ENCODE measurements at regions not wholly inside any gene's neighbourhood (a gene's known extent, or its start where the extent isn't known, plus 50 kb on each side); places are given as distances from the start of the nearest gene placed in this dataset.

DNA sequence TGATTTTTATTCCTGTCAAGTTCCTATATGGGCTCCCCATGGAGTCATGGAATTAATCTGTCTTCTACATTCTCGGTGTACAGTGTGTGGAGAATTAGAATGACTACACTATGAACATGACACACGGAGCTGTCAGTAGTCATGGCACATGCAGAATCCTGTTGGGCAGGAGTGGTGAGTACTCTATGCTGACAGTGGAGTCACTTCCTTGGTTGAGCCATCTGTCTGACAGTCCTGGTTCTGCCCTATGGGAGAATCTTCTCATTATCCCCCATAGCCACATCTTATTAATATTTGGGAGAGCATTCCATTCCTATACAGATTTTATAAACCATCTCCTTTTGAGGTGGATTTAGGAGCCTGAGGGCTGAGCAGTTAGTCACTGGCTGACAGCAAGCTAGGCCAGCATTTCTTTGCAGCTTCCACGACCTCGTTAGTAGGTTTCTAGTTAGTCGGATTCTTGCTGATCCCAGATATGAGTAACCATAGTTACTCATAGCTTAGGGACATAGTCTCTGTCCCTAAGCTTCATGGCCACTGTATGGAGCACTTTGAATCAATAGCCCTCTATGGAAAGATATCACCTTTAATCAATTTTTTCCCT lies 90.6 kb downstream of the MDH1 start:
- WGBS (ENCODE audit: insufficient coverage, low coverage, low lambda C conversion rate, missing lambda C conversion rate) = 95% methylated on average over 5 of the region's 5 CpGs
- Histone ChIP-seq H3K36me3 (no peaks in the 10 kb centered on the region), H3K4me1 (peaks cover 0 to 2% (median 0%) of the 10 kb centered on the region in 4 donors), H3K4me3 (no peak overlapping the region), H3K27me3 (no peaks in the 10 kb centered on the region), H3K9me3 (no peaks in the 10 kb centered on the region), H3K27ac (no peak overlapping the region)
- intact Hi-C loops (cut with DNase I) = no loop called here
- TF ChIP-seq, protein P1, sequence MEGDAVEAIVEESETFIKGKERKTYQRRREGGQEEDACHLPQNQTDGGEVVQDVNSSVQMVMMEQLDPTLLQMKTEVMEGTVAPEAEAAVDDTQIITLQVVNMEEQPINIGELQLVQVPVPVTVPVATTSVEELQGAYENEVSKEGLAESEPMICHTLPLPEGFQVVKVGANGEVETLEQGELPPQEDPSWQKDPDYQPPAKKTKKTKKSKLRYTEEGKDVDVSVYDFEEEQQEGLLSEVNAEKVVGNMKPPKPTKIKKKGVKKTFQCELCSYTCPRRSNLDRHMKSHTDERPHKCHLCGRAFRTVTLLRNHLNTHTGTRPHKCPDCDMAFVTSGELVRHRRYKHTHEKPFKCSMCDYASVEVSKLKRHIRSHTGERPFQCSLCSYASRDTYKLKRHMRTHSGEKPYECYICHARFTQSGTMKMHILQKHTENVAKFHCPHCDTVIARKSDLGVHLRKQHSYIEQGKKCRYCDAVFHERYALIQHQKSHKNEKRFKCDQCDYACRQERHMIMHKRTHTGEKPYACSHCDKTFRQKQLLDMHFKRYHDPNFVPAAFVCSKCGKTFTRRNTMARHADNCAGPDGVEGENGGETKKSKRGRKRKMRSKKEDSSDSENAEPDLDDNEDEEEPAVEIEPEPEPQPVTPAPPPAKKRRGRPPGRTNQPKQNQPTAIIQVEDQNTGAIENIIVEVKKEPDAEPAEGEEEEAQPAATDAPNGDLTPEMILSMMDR (IDR thresholded peaks at IDR 0.05) = no peak
- TF ChIP-seq POLR2A (IDR thresholded peaks at IDR 0.05) = no peak
- DNase-seq (no peak), ATAC-seq (no peak)

DNA sequence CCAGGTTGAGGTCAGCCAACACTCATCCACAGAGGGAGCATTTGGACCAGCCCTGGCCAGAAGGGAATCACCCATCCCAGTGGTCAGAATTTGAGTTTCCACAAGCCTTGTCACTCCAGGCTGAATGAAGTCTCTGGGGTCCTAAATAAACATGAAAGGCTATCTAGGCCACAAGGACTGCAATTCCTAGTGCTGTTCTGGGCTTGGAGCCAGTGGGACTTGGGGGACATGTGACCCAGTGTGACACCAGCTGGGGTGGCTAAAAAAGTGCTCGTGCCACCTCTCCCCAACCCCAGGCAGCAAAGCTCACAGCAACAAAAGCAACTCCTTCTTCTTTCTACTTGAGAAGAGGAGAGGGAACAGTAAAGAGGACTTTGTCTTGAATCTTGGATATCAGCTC lies 91.7 kb downstream of the MDH1 start:
- WGBS (ENCODE audit: insufficient coverage, low coverage, low lambda C conversion rate, missing lambda C conversion rate) = no CpG with 5 or more reads among the region's 1 CpG
- DNase-seq (no peak), ATAC-seq (peak in 2 of 4 donors; percentile 15 to 26)
- no peak overlapping the region for H3K27ac ChIP-seq
- TF ChIP-seq, protein P1 (IDR thresholded peaks at IDR 0.05) = no peak
- TF ChIP-seq POLR2A (IDR thresholded peaks at IDR 0.05) = no peak
- H3K9me3 ChIP-seq = no peaks in the 10 kb centered on the region
- H3K4me1 ChIP-seq = no peaks in the 10 kb centered on the region
- intact Hi-C loops (cut with DNase I) = no loop called here
- H3K36me3 ChIP-seq = no peaks in the 10 kb centered on the region
- H3K4me3 ChIP-seq = no peak overlapping the region
- H3K27me3 ChIP-seq = no peaks in the 10 kb centered on the region

DNA sequence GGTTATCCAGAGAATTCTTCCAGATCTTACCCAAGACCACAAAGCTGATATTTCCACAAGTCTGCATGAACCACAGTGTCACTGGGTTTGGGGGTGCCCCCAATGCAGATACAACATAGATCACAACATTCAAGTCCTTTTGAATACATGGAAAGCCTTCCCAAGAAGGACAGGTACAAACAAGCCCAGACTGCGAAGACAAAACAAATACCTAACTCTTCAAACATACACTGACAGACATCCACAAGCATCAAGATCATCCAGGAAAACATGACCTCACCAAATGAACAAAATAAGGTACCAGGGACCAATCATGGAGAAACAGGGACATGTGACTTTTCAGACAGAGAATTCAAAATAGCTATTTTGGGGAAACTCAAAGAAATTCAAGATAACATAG lies 93.1 kb downstream of the MDH1 start:
- ATAC-seq (no peak), DNase-seq (no peak)
- Histone ChIP-seq H3K9me3 (no peaks in the 10 kb centered on the region), H3K27me3 (no peaks in the 10 kb centered on the region), H3K4me3 (no peak overlapping the region), H3K27ac (no peak overlapping the region), H3K4me1 (no peaks in the 10 kb centered on the region), H3K36me3 (no peaks in the 10 kb centered on the region)
- TF ChIP-seq, protein P1 (IDR thresholded peaks at IDR 0.05) = no peak
- TF ChIP-seq POLR2A (IDR thresholded peaks at IDR 0.05) = no peak
- 91% methylated on average over 1 of the region's 1 CpG for WGBS (ENCODE audit: insufficient coverage, low coverage, low lambda C conversion rate, missing lambda C conversion rate)
- intact Hi-C loops (cut with DNase I) = no loop called here

DNA sequence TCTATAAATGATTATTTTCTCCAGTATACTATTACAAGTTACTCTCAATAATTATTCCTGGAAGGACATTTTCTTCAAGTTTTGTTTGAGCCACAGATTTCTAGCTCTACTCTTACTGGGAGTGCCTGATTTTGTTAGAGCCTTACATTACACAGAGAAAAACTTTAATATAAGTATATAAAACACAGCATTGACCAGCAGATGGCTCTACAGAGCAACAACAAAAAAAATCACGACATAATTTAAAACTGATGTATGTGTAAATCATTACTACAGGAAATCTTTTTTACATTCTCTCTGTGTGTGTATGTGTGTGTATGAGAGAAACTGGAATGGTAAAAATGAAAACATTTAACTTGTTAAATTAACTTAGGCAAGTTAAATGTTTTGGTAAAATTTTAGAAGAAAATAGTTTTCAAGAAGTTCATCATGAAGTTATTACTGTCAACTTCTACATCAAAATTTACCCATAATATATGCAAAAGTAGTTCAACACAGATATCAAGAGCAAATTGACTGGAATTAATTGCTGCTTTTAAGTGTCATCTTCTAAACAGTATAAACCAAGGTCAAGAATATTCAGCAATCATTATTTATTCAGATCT lies 103.3 kb downstream of the MDH1 start:
- 0% methylated on average over 1 of the region's 1 CpG for WGBS (ENCODE audit: insufficient coverage, low coverage, low lambda C conversion rate, missing lambda C conversion rate)
- intact Hi-C loops (cut with DNase I) = loop anchor here in 1 of 2 donors (10.0 kb wide), 1 partner anchor 193 kb away; no protein-coding TSS in a partner anchor
- no peak for DNase-seq

More for the DNA sequence above, 103.3 kb downstream of the MDH1 start:
- H3K27ac ChIP-seq = no peak overlapping the region
- H3K4me1 ChIP-seq = peaks cover 0 to 32% (median 14%) of the 10 kb centered on the region in 4 donors
- TF ChIP-seq, protein P1 (IDR thresholded peaks at IDR 0.05) = peak; percentile 42 to 68 (median 56)
- no peak for TF ChIP-seq POLR2A (IDR thresholded peaks at IDR 0.05)
- no peaks in the 10 kb centered on the region for H3K9me3 ChIP-seq
- peak; percentile 47 to 59 (median 51) for ATAC-seq
- H3K36me3 ChIP-seq = no peaks in the 10 kb centered on the region
- H3K27me3 ChIP-seq = no peaks in the 10 kb centered on the region
- H3K4me3 ChIP-seq = no peak overlapping the region
